Astrocyte (in vitro differentiated cells and primary cell): ENCODE measurements at regions not wholly inside any gene's neighbourhood (a gene's known extent, or its start where the extent isn't known, plus 50 kb on each side); places are given as distances from the start of the nearest gene placed in this dataset.

Experiments used
- DNase-seq: peaks from one replicate; pipeline ENCODE4 v3.0.0-alpha.2; 2010; ENCODE audit warnings: low read depth
- FAIRE-seq: peaks from 2 replicates; lab custom pipeline; 2011; peaks lifted over from hg19 to GRCh38; lab: Jason Lieb, UNC
- H2AFZ ChIP-seq: 2 replicates; pipeline ENCODE4 v1.6.0; 2012; ENCODE audit warnings: low read depth, low read length, inconsistent platforms
- H3K27ac ChIP-seq: 2 replicates; pipeline ENCODE4 v1.5.1; 2011; ENCODE audit warnings: low read depth, low read length, inconsistent platforms
- H3K27me3 ChIP-seq: 2 replicates; pipeline ENCODE4 v1.6.0; 2011; ENCODE audit warnings: low read length, inconsistent platforms; ENCODE audit not compliant: insufficient read depth
- H3K36me3 ChIP-seq: 2 replicates; pipeline ENCODE4 v1.5.1; 2011; ENCODE audit warnings: low read length, inconsistent platforms; ENCODE audit not compliant: insufficient read depth
- H3K4me1 ChIP-seq: 2 replicates; pipeline ENCODE4 v1.5.1; 2011; ENCODE audit warnings: low read length, inconsistent platforms; ENCODE audit not compliant: insufficient read depth
- H3K4me2 ChIP-seq: 2 replicates; pipeline ENCODE4 v1.6.0; 2012; ENCODE audit warnings: low read length, inconsistent platforms
- H3K4me3 ChIP-seq: 2 replicates; pipeline ENCODE4 v1.5.1; 2011; ENCODE audit warnings: low read depth, mild to moderate bottlenecking, low read length, inconsistent platforms; ENCODE audit not compliant: insufficient read depth
- H3K79me2 ChIP-seq: 2 replicates; pipeline ENCODE4 v1.6.0; 2012; ENCODE audit warnings: mild to moderate bottlenecking, low read length, inconsistent platforms; ENCODE audit not compliant: insufficient read depth
- H3K9ac ChIP-seq: 2 replicates; pipeline ENCODE4 v1.6.0; 2012; ENCODE audit warnings: mild to moderate bottlenecking, low read length, inconsistent platforms
- H3K9me3 ChIP-seq: 2 replicates; pipeline ENCODE4 v1.5.1; 2012; ENCODE audit warnings: low read depth, mild to moderate bottlenecking, low read length, inconsistent platforms; ENCODE audit not compliant: insufficient read depth
- H4K20me1 ChIP-seq: 2 replicates; pipeline ENCODE4 v1.6.0; 2012; ENCODE audit warnings: low read length, inconsistent platforms; ENCODE audit not compliant: insufficient read depth
- H3K27ac Mint-ChIP-seq: one replicate; pipeline ENCODE4 v1.8.0; 2021; ENCODE audit warnings: mild to moderate bottlenecking, mixed read lengths; ENCODE audit not compliant: unreplicated experiment
- H3K27me3 Mint-ChIP-seq: one replicate; pipeline ENCODE4 v1.8.0; 2021; ENCODE audit warnings: low read depth, mixed read lengths; ENCODE audit not compliant: unreplicated experiment
- H3K36me3 Mint-ChIP-seq: one replicate; pipeline ENCODE4 v1.8.0; 2021; ENCODE audit warnings: low read depth, mixed read lengths; ENCODE audit not compliant: unreplicated experiment
- H3K4me1 Mint-ChIP-seq: one replicate; pipeline ENCODE4 v1.8.0; 2021; ENCODE audit warnings: low read depth, mixed read lengths; ENCODE audit not compliant: unreplicated experiment
- H3K4me3 Mint-ChIP-seq: one replicate; pipeline ENCODE4 v1.8.0; 2021; ENCODE audit warnings: mild to moderate bottlenecking, moderate library complexity, mixed read lengths; ENCODE audit not compliant: unreplicated experiment
- H3K9me3 Mint-ChIP-seq: one replicate; pipeline ENCODE4 v1.8.0; 2021; ENCODE audit warnings: mild to moderate bottlenecking, mixed read lengths; ENCODE audit not compliant: unreplicated experiment
- CTCF ChIP-seq: IDR thresholded peaks from 2 replicates; pipeline ENCODE4 v1.5.1; 2011; ENCODE audit warnings: low read depth, mild to moderate bottlenecking, inconsistent platforms, low read length, moderate library complexity; ENCODE audit not compliant: insufficient read depth
- EZH2 ChIP-seq: IDR thresholded peaks from 2 replicates; pipeline ENCODE4 v1.6.1; 2012; ENCODE audit warnings: mild to moderate bottlenecking, low read length, inconsistent platforms; ENCODE audit not compliant: insufficient read depth

GRCh38 chr9:80792726-80793125 is 896.6 kb downstream of the TLE1 start:
- H4K20me1 ChIP-seq, result no peaks in the 10 kb centered on the region
- DNase-seq (no peak), FAIRE-seq (no peak)
- no peaks in the 10 kb centered on the region for H3K36me3 Mint-ChIP-seq
- H3K36me3 ChIP-seq, result no peaks in the 10 kb centered on the region
- H2AFZ ChIP-seq, result no peak overlapping the region
- H3K9ac ChIP-seq, result no peak overlapping the region
- H3K27me3 ChIP-seq, result no peaks in the 10 kb centered on the region
- H3K4me2 ChIP-seq, result no peak overlapping the region
- no peaks in the 10 kb centered on the region for H3K9me3 ChIP-seq
- TF ChIP-seq EZH2 (no peak), CTCF (no peak)
- peaks cover 1% of the 10 kb centered on the region for H3K9me3 Mint-ChIP-seq
- peaks cover 2% of the 10 kb centered on the region for H3K27me3 Mint-ChIP-seq
- no peak overlapping the region for H3K4me3 Mint-ChIP-seq
- no peaks in the 10 kb centered on the region for H3K79me2 ChIP-seq
- H3K4me1 ChIP-seq, result no peaks in the 10 kb centered on the region
- H3K27ac Mint-ChIP-seq, result no peak overlapping the region
- no peak overlapping the region for H3K27ac ChIP-seq
- no peaks in the 10 kb centered on the region for H3K4me1 Mint-ChIP-seq
- no peak overlapping the region for H3K4me3 ChIP-seq

DNA sequence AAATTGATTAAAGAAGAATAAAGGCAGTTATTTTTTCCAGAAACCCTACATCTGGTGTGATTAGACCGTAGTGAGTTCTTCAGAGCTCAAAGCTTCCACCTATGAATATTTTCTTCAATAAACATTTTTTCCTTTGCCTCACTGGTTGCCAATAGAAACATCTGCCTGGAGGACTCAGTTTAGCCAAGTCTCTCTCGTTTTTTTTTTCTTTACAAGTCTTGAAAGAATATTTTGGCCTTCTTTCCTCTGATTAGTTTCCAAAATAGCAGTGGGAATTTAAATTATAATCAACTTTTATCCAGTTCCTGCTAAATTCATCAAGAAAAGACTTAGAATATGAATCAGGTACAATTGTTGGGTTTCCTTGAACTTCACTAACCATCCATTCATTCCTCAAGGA is 897.5 kb downstream of the TLE1 start:
- H3K27ac ChIP-seq, result no peak overlapping the region
- H3K4me1 Mint-ChIP-seq, result no peaks in the 10 kb centered on the region
- no peak overlapping the region for H3K9ac ChIP-seq
- H3K27ac Mint-ChIP-seq, result no peak overlapping the region
- no peak for DNase-seq
- peaks cover 2% of the 10 kb centered on the region for H3K27me3 Mint-ChIP-seq
- no peaks in the 10 kb centered on the region for H3K36me3 Mint-ChIP-seq
- no peak overlapping the region for H2AFZ ChIP-seq
- H3K27me3 ChIP-seq, result no peaks in the 10 kb centered on the region
- H3K4me3 ChIP-seq, result no peak overlapping the region
- no peaks in the 10 kb centered on the region for H3K36me3 ChIP-seq
- no peaks in the 10 kb centered on the region for H3K4me1 ChIP-seq
- H3K4me3 Mint-ChIP-seq, result no peak overlapping the region
- H4K20me1 ChIP-seq, result no peaks in the 10 kb centered on the region
- no peaks in the 10 kb centered on the region for H3K9me3 ChIP-seq
- TF ChIP-seq CTCF (no peak), EZH2 (no peak)
- no peak for FAIRE-seq
- no peaks in the 10 kb centered on the region for H3K79me2 ChIP-seq
- no peak overlapping the region for H3K4me2 ChIP-seq
- H3K9me3 Mint-ChIP-seq, result peaks cover 1% of the 10 kb centered on the region

- Mint-ChIP-seq H3K27ac (no peak overlapping the region), H3K36me3 (no peaks in the 10 kb centered on the region), H3K27me3 (peaks cover under 1% of the 10 kb centered on the region), H3K4me3 (no peak overlapping the region), H3K9me3 (peaks cover 1% of the 10 kb centered on the region), H3K4me1 (no peaks in the 10 kb centered on the region)
- TF ChIP-seq EZH2, result no peak
- TF ChIP-seq CTCF, result no peak
- H3K4me2 ChIP-seq, result no peak overlapping the region
- no peak overlapping the region for H3K27ac ChIP-seq
- DNase-seq, result no peak
- H3K9ac ChIP-seq, result no peak overlapping the region
- H3K4me1 ChIP-seq, result no peaks in the 10 kb centered on the region
- H4K20me1 ChIP-seq, result no peaks in the 10 kb centered on the region
- H2AFZ ChIP-seq, result no peak overlapping the region
- no peaks in the 10 kb centered on the region for H3K9me3 ChIP-seq
- H3K4me3 ChIP-seq, result no peak overlapping the region
- H3K36me3 ChIP-seq, result no peaks in the 10 kb centered on the region
- no peaks in the 10 kb centered on the region for H3K27me3 ChIP-seq
- H3K79me2 ChIP-seq, result no peaks in the 10 kb centered on the region
- FAIRE-seq, result no peak
These were observed 898.6 kb downstream of the TLE1 start for GRCh38 chr9:80790764-80791163.
